ENCODE measurements at regions not wholly inside any gene's neighbourhood (a gene's known extent, or its start where the extent isn't known, plus 50 kb on each side); places are given as distances from the start of the nearest gene placed in this dataset.

DNA sequence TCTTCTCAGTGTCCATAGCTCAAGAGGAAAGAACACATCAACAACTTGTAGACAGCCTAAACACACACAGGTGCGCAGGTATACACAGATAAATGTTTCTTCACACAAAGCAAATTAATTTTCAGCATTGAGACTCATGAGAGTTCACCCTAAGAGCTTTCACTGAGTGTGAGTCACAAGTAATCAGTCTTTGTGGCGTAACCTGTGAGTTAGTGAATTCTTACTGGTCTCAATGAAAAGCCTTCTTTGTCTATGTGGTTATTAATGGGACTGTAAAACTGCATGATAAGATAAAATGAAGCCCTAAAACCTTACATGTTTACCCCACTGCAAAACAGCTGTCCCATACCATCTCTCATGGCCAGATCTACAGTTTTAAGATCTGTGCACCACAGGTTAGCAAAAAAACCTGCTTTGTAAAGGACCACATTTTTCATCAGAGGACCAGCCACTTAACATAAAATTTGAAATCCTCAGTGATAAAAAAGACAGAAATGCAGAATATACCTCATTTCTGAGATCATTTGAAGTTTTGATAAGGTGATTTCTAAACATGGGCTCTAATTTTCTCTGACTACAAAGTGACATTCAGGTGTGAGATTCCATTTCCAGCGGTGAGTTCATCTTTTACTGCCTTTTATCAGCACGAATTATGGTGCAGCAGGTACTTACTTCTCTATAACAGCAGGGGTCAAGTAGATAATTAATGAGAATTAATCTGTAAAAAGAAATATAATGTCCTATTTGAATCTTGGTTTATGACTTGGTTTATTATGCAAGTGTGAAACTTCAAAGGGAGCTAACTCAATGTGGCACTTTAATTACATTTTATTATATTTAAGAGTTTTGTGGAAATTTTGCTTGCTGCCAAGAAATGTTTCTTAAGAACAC lies 335.7 kb upstream of the PIK3R1 start:
- Histone ChIP-seq H3K27me3 (ENCODE audit: insufficient read depth, low read length) (peaks cover 2% of the 10 kb centered on the region), H3K27ac (ENCODE audit: low read depth, low read length) (no peak overlapping the region), H2AFZ (ENCODE audit: low read depth, low read length) (no peak overlapping the region), H4K20me1 (ENCODE audit: insufficient read depth, low read length) (no peaks in the 10 kb centered on the region), H3K79me2 (ENCODE audit: insufficient read depth, low read length) (no peaks in the 10 kb centered on the region), H3K36me3 (ENCODE audit: insufficient read depth, low read length) (no peaks in the 10 kb centered on the region), H3K9ac (ENCODE audit: low read length) (no peak overlapping the region), H3K4me1 (ENCODE audit: insufficient read depth, low read length) (no peaks in the 10 kb centered on the region), H3K9me3 (ENCODE audit: insufficient read depth, low read depth, low read length) (no peaks in the 10 kb centered on the region), H3K4me2 (ENCODE audit: low read length) (no peak overlapping the region), H3K4me3 (ENCODE audit: insufficient read depth, low read depth, low read length) (no peak overlapping the region)
- H3K4me3 Mint-ChIP-seq (ENCODE audit: unreplicated experiment) = no peak overlapping the region
- H3K36me3 Mint-ChIP-seq (ENCODE audit: low read depth, unreplicated experiment) = no peaks in the 10 kb centered on the region
- H3K27me3 Mint-ChIP-seq (ENCODE audit: low read depth, unreplicated experiment) = peaks cover 7% of the 10 kb centered on the region
- DNase-seq (ENCODE audit: low read depth) (peak; percentile 85), FAIRE-seq (peak; percentile 20)
- H3K9me3 Mint-ChIP-seq (ENCODE audit: unreplicated experiment) = no peaks in the 10 kb centered on the region
- H3K4me1 Mint-ChIP-seq (ENCODE audit: low read depth, unreplicated experiment) = peaks cover 11% of the 10 kb centered on the region
- TF ChIP-seq EZH2 (IDR thresholded peaks at IDR 0.05; ENCODE audit: insufficient read depth, low read length) = no peak
- TF ChIP-seq, protein P1, sequence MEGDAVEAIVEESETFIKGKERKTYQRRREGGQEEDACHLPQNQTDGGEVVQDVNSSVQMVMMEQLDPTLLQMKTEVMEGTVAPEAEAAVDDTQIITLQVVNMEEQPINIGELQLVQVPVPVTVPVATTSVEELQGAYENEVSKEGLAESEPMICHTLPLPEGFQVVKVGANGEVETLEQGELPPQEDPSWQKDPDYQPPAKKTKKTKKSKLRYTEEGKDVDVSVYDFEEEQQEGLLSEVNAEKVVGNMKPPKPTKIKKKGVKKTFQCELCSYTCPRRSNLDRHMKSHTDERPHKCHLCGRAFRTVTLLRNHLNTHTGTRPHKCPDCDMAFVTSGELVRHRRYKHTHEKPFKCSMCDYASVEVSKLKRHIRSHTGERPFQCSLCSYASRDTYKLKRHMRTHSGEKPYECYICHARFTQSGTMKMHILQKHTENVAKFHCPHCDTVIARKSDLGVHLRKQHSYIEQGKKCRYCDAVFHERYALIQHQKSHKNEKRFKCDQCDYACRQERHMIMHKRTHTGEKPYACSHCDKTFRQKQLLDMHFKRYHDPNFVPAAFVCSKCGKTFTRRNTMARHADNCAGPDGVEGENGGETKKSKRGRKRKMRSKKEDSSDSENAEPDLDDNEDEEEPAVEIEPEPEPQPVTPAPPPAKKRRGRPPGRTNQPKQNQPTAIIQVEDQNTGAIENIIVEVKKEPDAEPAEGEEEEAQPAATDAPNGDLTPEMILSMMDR (IDR thresholded peaks at IDR 0.05; ENCODE audit: insufficient read depth, low read depth, low read length) = no peak
- H3K27ac Mint-ChIP-seq (ENCODE audit: unreplicated experiment) = no peak overlapping the region

DNA sequence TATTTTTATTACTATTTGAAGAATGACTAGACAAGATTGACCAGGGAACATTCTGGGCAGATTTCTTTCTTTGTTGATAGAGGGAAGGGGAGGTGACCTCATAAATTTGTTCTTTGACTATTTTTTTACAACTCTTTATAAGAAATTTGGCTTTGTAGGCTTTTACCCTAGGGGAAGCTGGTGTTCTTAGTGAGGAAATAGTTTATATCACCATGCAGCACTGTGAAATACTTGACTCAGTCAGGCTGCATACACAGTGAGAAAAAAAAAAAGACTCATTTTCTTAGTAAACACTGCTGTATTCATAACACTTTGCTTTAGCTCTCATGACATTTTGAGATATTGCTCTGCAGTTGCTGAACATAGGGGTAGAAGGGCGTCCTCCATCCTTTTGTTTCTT lies 336.6 kb upstream of the PIK3R1 start:
- H3K9me3 ChIP-seq (ENCODE audit: insufficient read depth, low read depth, low read length) = no peaks in the 10 kb centered on the region
- no peak overlapping the region for H3K4me3 Mint-ChIP-seq (ENCODE audit: unreplicated experiment)
- H3K4me3 ChIP-seq (ENCODE audit: insufficient read depth, low read depth, low read length) = no peak overlapping the region
- H3K27me3 ChIP-seq (ENCODE audit: insufficient read depth, low read length) = peaks cover 2% of the 10 kb centered on the region
- H3K27me3 Mint-ChIP-seq (ENCODE audit: low read depth, unreplicated experiment) = peaks cover 7% of the 10 kb centered on the region
- H3K9me3 Mint-ChIP-seq (ENCODE audit: unreplicated experiment) = no peaks in the 10 kb centered on the region
- H3K36me3 Mint-ChIP-seq (ENCODE audit: low read depth, unreplicated experiment) = no peaks in the 10 kb centered on the region
- H3K27ac Mint-ChIP-seq (ENCODE audit: unreplicated experiment) = no peak overlapping the region
- no peak overlapping the region for H2AFZ ChIP-seq (ENCODE audit: low read depth, low read length)
- H3K27ac ChIP-seq (ENCODE audit: low read depth, low read length) = no peak overlapping the region
- H3K9ac ChIP-seq (ENCODE audit: low read length) = no peak overlapping the region
- H3K4me1 ChIP-seq (ENCODE audit: insufficient read depth, low read length) = no peaks in the 10 kb centered on the region
- DNase-seq (ENCODE audit: low read depth) = no peak
- no peak overlapping the region for H3K4me2 ChIP-seq (ENCODE audit: low read length)
- no peaks in the 10 kb centered on the region for H3K36me3 ChIP-seq (ENCODE audit: insufficient read depth, low read length)
- peaks cover 11% of the 10 kb centered on the region for H3K4me1 Mint-ChIP-seq (ENCODE audit: low read depth, unreplicated experiment)
- no peak for FAIRE-seq
- no peak for TF ChIP-seq EZH2 (IDR thresholded peaks at IDR 0.05; ENCODE audit: insufficient read depth, low read length)
- TF ChIP-seq, protein P1 (IDR thresholded peaks at IDR 0.05; ENCODE audit: insufficient read depth, low read depth, low read length) = no peak
- H3K79me2 ChIP-seq (ENCODE audit: insufficient read depth, low read length) = no peaks in the 10 kb centered on the region
- H4K20me1 ChIP-seq (ENCODE audit: insufficient read depth, low read length) = no peaks in the 10 kb centered on the region

DNA sequence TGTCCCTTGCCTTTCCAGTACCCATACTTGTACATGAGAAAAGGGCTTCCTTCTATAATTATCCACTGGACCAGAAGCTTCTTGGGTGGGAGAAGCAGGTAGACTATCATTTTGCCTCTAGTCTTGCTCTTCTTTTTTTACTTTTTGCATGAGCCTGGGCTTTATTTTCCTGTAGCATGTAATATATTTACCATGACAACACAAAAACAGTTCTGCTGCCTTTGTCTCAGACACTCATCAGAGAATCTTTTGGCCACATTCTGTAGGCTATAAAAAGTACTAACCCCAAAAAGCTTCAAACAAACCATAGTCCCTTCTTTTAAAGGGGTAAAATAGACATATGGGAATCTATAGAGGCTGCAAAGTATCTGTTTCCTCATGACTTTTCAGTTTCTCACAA lies 339.2 kb upstream of the PIK3R1 start:
- Histone ChIP-seq H4K20me1 (ENCODE audit: insufficient read depth, low read length) (no peaks in the 10 kb centered on the region), H3K36me3 (ENCODE audit: insufficient read depth, low read length) (no peaks in the 10 kb centered on the region), H3K4me2 (ENCODE audit: low read length) (no peak overlapping the region), H3K9me3 (ENCODE audit: insufficient read depth, low read depth, low read length) (no peaks in the 10 kb centered on the region), H3K9ac (ENCODE audit: low read length) (no peak overlapping the region), H3K4me3 (ENCODE audit: insufficient read depth, low read depth, low read length) (no peak overlapping the region), H3K27me3 (ENCODE audit: insufficient read depth, low read length) (no peaks in the 10 kb centered on the region), H3K4me1 (ENCODE audit: insufficient read depth, low read length) (no peaks in the 10 kb centered on the region), H3K27ac (ENCODE audit: low read depth, low read length) (no peak overlapping the region), H3K79me2 (ENCODE audit: insufficient read depth, low read length) (no peaks in the 10 kb centered on the region), H2AFZ (ENCODE audit: low read depth, low read length) (no peak overlapping the region)
- FAIRE-seq (no peak), DNase-seq (ENCODE audit: low read depth) (no peak)
- Mint-ChIP-seq H3K36me3 (ENCODE audit: low read depth, unreplicated experiment) (no peaks in the 10 kb centered on the region), H3K4me1 (ENCODE audit: low read depth, unreplicated experiment) (peaks cover 11% of the 10 kb centered on the region), H3K9me3 (ENCODE audit: unreplicated experiment) (no peaks in the 10 kb centered on the region), H3K4me3 (ENCODE audit: unreplicated experiment) (no peak overlapping the region), H3K27me3 (ENCODE audit: low read depth, unreplicated experiment) (peaks cover 7% of the 10 kb centered on the region), H3K27ac (ENCODE audit: unreplicated experiment) (no peak overlapping the region)
- TF ChIP-seq, protein P1 (IDR thresholded peaks at IDR 0.05; ENCODE audit: insufficient read depth, low read depth, low read length) = no peak
- no peak for TF ChIP-seq EZH2 (IDR thresholded peaks at IDR 0.05; ENCODE audit: insufficient read depth, low read length)

All from astrocyte (in vitro differentiated cells and primary cell).